CD14-positive monocyte (primary cell): ENCODE measurements at regions not wholly inside any gene's neighbourhood (a gene's known extent, or its start where the extent isn't known, plus 50 kb on each side); places are given as distances from the start of the nearest gene placed in this dataset.

Source experiments
- DNase-seq, 3 donors: peaks; one replicate each; pipeline ENCODE4 v3.0.0-alpha.2; 2011 to 2022
- H2AFZ ChIP-seq: 2 replicates; pipeline ENCODE4 v1.6.0; 2012; ENCODE audit warnings: mild to moderate bottlenecking, low read depth, low read length, inconsistent platforms; ENCODE audit not compliant: insufficient read depth, poor library complexity, severe bottlenecking
- H3K27ac ChIP-seq, 2 donors: 1 replicate in 1 of 2; 2 replicates in 1 of 2; pipeline ENCODE4 v1.5.1; 2012 to 2013; ENCODE audit warnings: low read length in 2 of 2, control low read depth in 1 of 2, inconsistent platforms in 1 of 2, low read depth in 1 of 2, mild to moderate bottlenecking in 1 of 2
- H3K27me3 ChIP-seq, 2 donors: one replicate each; pipeline versions ENCODE4 v1.6.0 to v1.6.1; 2011 to 2013; ENCODE audit warnings: low read length in 2 of 2; ENCODE audit not compliant: control insufficient read depth in 2 of 2, insufficient read depth in 2 of 2
- H3K36me3 ChIP-seq, 2 donors: replicated peaks in 1 of 2; 1 replicate in 1 of 2; 2 replicates in 1 of 2; pipeline versions ENCODE4 v1.5.1 to v1.6.1; 2012 to 2013; ENCODE audit warnings: low read length in 2 of 2, control low read depth in 1 of 2, inconsistent platforms in 1 of 2, mild to moderate bottlenecking in 1 of 2; ENCODE audit not compliant: insufficient read depth in 2 of 2, control insufficient read depth in 1 of 2
- H3K4me1 ChIP-seq, 2 donors: 1 replicate in 1 of 2; 2 replicates in 1 of 2; pipeline versions ENCODE4 v1.5.1 to v1.6.1; 2012 to 2013; ENCODE audit warnings: low read length in 2 of 2, control low read depth in 1 of 2, inconsistent platforms in 1 of 2, mild to moderate bottlenecking in 1 of 2, moderate library complexity in 1 of 2; ENCODE audit not compliant: insufficient read depth in 2 of 2, control insufficient read depth in 1 of 2
- H3K4me2 ChIP-seq: replicated peaks from 2 replicates; pipeline ENCODE3; 2012; ENCODE audit warnings: low read length, moderate library complexity, mild to moderate bottlenecking; ENCODE audit not compliant: poor library complexity, severe bottlenecking; ENCODE audit errors: extremely low read depth
- H3K4me3 ChIP-seq, 3 experiments: fragments of 200-600 bp in 1 of 3; sonication (generic) in 1 of 3; replicated peaks in 1 of 3; 1 replicate in 2 of 3; 2 replicates in 1 of 3; pipeline ENCODE4 v1.5.1; 2011 to 2013; ENCODE audit warnings: low read length in 3 of 3, mild to moderate bottlenecking in 3 of 3, control low read depth in 2 of 3, low read depth in 2 of 3, inconsistent platforms in 1 of 3, moderate library complexity in 1 of 3
- H3K79me2 ChIP-seq: 2 replicates; pipeline ENCODE4 v1.6.0; 2012; ENCODE audit warnings: mild to moderate bottlenecking, control low read depth, inconsistent platforms, low read length, moderate library complexity; ENCODE audit not compliant: insufficient read depth
- H3K9ac ChIP-seq: 2 replicates; pipeline ENCODE4 v1.6.0; 2017; ENCODE audit warnings: low read length, mild to moderate bottlenecking; ENCODE audit not compliant: insufficient read depth, poor library complexity, severe bottlenecking
- H3K9me3 ChIP-seq, 2 donors: replicated peaks in 1 of 2; 1 replicate in 1 of 2; 2 replicates in 1 of 2; pipeline versions ENCODE4 v1.5.1 to v1.6.1; 2012 to 2013; ENCODE audit warnings: low read length in 2 of 2, control low read depth in 1 of 2; ENCODE audit not compliant: control insufficient read depth in 1 of 2, insufficient read depth in 1 of 2
- H4K20me1 ChIP-seq: 2 replicates; pipeline ENCODE4 v1.6.0; 2012; ENCODE audit warnings: mild to moderate bottlenecking, low read length, control low read depth, moderate library complexity; ENCODE audit not compliant: insufficient read depth
- H3K27ac Mint-ChIP-seq, 7 donors: one replicate each; pipeline ENCODE4 v1.8.0; 2020; ENCODE audit warnings: mild to moderate bottlenecking in 7 of 7, mixed read lengths in 7 of 7, moderate library complexity in 6 of 7, inconsistent platforms in 2 of 7
- H3K27me3 Mint-ChIP-seq, 3 donors: one replicate each; pipeline ENCODE4 v1.8.0; 2021 to 2022; ENCODE audit warnings: low read depth in 3 of 3, mild to moderate bottlenecking in 3 of 3, mixed read lengths in 3 of 3, moderate library complexity in 3 of 3, inconsistent platforms in 1 of 3
- H3K36me3 Mint-ChIP-seq, 2 donors: one replicate each; pipeline ENCODE4 v1.8.0; 2020; ENCODE audit warnings: mixed read lengths in 2 of 2, inconsistent platforms in 1 of 2, mild to moderate bottlenecking in 1 of 2
- H3K4me1 Mint-ChIP-seq: one replicate; pipeline ENCODE4 v1.8.0; 2020; ENCODE audit warnings: mild to moderate bottlenecking, mixed read lengths
- H3K4me3 Mint-ChIP-seq, 2 donors: one replicate each; pipeline ENCODE4 v1.8.0; 2020; ENCODE audit warnings: mild to moderate bottlenecking in 2 of 2, mixed read lengths in 2 of 2, moderate library complexity in 1 of 2
- H3K9me3 Mint-ChIP-seq, 7 donors: one replicate each; pipeline ENCODE4 v1.8.0; 2020 to 2022; ENCODE audit warnings: mixed read lengths in 7 of 7, mild to moderate bottlenecking in 6 of 7, moderate library complexity in 6 of 7, inconsistent platforms in 2 of 7
- CTCF ChIP-seq: fragments of 200-600 bp; IDR thresholded peaks from one replicate; pipeline ENCODE4 v1.8.0; 2022; ENCODE audit warnings: antibody characterized with exemption, mild to moderate bottlenecking
- WGBS: methylation state at CpG from one replicate; pipeline ENCODE4 v1.1.5; 2013; ENCODE audit warnings: missing lambda C conversion rate; ENCODE audit not compliant: insufficient coverage; 5-methylcytosine and 5-hydroxymethylcytosine counted together
- intact Hi-C, 2 donors: fragments of 100-400 bp; cut with micrococcal nuclease; formaldehyde crosslinking; loops; one replicate each; pipeline versions ENCODE4 v1.15.0 to v1.15.1; 2023

- peaks cover 0 to 4% (median 0%) of the 10 kb centered on the region in 7 donors for H3K9me3 Mint-ChIP-seq
- Histone ChIP-seq H3K79me2 (no peaks in the 10 kb centered on the region), H2AFZ (no peak overlapping the region), H3K4me1 (no peaks in the 10 kb centered on the region), H3K9ac (no peak overlapping the region), H3K27ac (no peak overlapping the region), H3K27me3 (no peaks in the 10 kb centered on the region), H3K36me3 (no peaks in the 10 kb centered on the region), H4K20me1 (no peaks in the 10 kb centered on the region), H3K4me3 (no peak overlapping the region), H3K9me3 (no peaks in the 10 kb centered on the region), H3K4me2 (no peak overlapping the region)
- no peak overlapping the region for H3K27ac Mint-ChIP-seq
- TF ChIP-seq CTCF = no peak
- intact Hi-C loops = no loop called here
- H3K27me3 Mint-ChIP-seq = no peaks in the 10 kb centered on the region
- no peak for DNase-seq
- no peaks in the 10 kb centered on the region for H3K36me3 Mint-ChIP-seq
- H3K4me3 Mint-ChIP-seq = no peak overlapping the region
- H3K4me1 Mint-ChIP-seq = no peaks in the 10 kb centered on the region
Measured at GRCh38 chr21:24367936-24368335, 1239.3 kb downstream of the MRPL39 start.

- Mint-ChIP-seq H3K27me3 (peaks cover 0 to 1% (median 0%) of the 10 kb centered on the region in 3 donors), H3K9me3 (peaks cover 2 to 10% (median 4%) of the 10 kb centered on the region in 7 donors), H3K4me3 (no peak overlapping the region), H3K4me1 (no peaks in the 10 kb centered on the region), H3K27ac (peak overlapping the region in 1 of 7 donors; percentile 0), H3K36me3 (no peaks in the 10 kb centered on the region)
- no peak for TF ChIP-seq CTCF
- no peak for DNase-seq
- WGBS = 100% methylated on average over 1 of the region's 7 CpGs
- Histone ChIP-seq H2AFZ (no peak overlapping the region), H3K4me1 (no peaks in the 10 kb centered on the region), H3K9me3 (no peaks in the 10 kb centered on the region), H3K27me3 (no peaks in the 10 kb centered on the region), H3K36me3 (no peaks in the 10 kb centered on the region), H3K4me2 (no peak overlapping the region), H4K20me1 (no peaks in the 10 kb centered on the region), H3K4me3 (no peak overlapping the region), H3K9ac (no peak overlapping the region), H3K79me2 (no peaks in the 10 kb centered on the region), H3K27ac (no peak overlapping the region)
- intact Hi-C loops = no loop called here
Measured at GRCh38 chr21:24353492-24353891, 1253.8 kb downstream of the MRPL39 start.
